ENCODE measurements at regions not wholly inside any gene's neighbourhood (a gene's known extent, or its start where the extent isn't known, plus 50 kb on each side); places are given as distances from the start of the nearest gene placed in this dataset.
A peak's percentile ranks its signal among the peaks of the same experiment; 100 is the strongest.

GRCh38 chr21:24171736-24172135, 1435.5 kb downstream of the MRPL39 start:
- Histone ChIP-seq H3K27ac (no peak overlapping the region), H3K27me3 (no peaks in the 10 kb centered on the region), H3K4me1 (no peaks in the 10 kb centered on the region), H3K4me3 (no peak overlapping the region), H3K9me3 (no peaks in the 10 kb centered on the region), H3K36me3 (no peaks in the 10 kb centered on the region)
- intact Hi-C loops (cut with DNase I): no loop called here
- no peak for DNase-seq
- no peak for ATAC-seq
- FAIRE-seq: no peak
- WGBS, 2 donors: 56 to 66% methylated on average over 4 of the region's 4 CpGs
- no peak for TF ChIP-seq CTCF (IDR thresholded peaks at IDR 0.05)

DNA sequence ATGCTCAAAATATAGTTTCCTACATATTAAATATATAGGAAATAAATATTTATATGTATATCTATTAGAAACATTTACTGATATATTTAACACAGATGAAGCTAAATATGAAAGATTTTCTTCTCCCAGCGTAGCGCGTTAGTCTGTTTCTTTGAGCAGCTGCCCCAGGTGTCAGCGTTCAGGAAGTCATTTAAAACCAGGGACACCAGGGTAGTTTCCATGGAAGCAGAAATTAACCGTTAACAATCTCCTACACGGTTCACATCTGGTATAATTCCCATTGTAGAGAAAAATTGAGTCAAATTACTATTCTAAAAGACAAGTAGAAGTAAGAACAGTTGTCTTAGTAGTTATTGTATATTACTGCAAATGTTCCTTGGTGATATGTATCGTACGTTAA, 1443.7 kb downstream of the MRPL39 start:
- FAIRE-seq: no peak
- no peak for TF ChIP-seq CTCF (IDR thresholded peaks at IDR 0.05)
- no peaks in the 10 kb centered on the region for H3K9me3 ChIP-seq
- ATAC-seq: peak in 2 of 4 donors; percentile 85 to 97
- no peaks in the 10 kb centered on the region for H3K36me3 ChIP-seq
- H3K27ac ChIP-seq: no peak overlapping the region
- H3K27me3 ChIP-seq: no peaks in the 10 kb centered on the region
- no peak for DNase-seq
- no peaks in the 10 kb centered on the region for H3K4me1 ChIP-seq
- intact Hi-C loops (cut with DNase I): no loop called here
- WGBS, 2 donors: 22 to 26% methylated on average over 8 of the region's 8 CpGs
- H3K4me3 ChIP-seq: no peak overlapping the region

DNA sequence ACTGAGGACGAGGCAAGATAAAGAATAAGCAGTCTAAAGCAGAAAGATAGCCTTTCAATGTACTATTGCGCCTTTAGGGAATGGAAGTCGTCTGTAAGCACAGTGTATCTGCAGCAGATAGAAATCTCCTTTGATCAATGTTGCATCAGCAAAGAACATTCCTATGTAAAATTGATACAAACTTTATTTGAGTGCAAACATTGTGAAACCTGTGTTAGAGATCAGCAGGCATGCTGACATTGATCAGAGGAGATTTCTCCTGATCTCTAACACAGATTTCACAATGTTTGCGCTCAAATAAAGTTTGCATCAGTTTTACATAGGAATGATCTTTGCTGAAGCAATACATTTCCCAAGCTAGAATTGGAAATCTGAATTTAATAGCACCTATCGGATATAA, 1446.8 kb downstream of the MRPL39 start:
- no peaks in the 10 kb centered on the region for H3K9me3 ChIP-seq
- 50 to 73% methylated on average over 5 of the region's 5 CpGs for WGBS, 2 donors
- FAIRE-seq: no peak
- intact Hi-C loops (cut with DNase I): no loop called here
- H3K27me3 ChIP-seq: no peaks in the 10 kb centered on the region
- H3K27ac ChIP-seq: no peak overlapping the region
- TF ChIP-seq CTCF (IDR thresholded peaks at IDR 0.05): no peak
- ATAC-seq: no peak
- no peaks in the 10 kb centered on the region for H3K4me1 ChIP-seq
- no peak for DNase-seq
- H3K36me3 ChIP-seq: no peaks in the 10 kb centered on the region
- H3K4me3 ChIP-seq: no peak overlapping the region

- ATAC-seq (no peak), DNase-seq (no peak), FAIRE-seq (no peak)
- 64 to 77% methylated on average over 2 of the region's 2 CpGs for WGBS, 2 donors
- TF ChIP-seq CTCF (IDR thresholded peaks at IDR 0.05): no peak
- H3K27ac ChIP-seq: no peak overlapping the region
- no peaks in the 10 kb centered on the region for H3K4me1 ChIP-seq
- H3K27me3 ChIP-seq: no peaks in the 10 kb centered on the region
- no peaks in the 10 kb centered on the region for H3K36me3 ChIP-seq
- no peak overlapping the region for H3K4me3 ChIP-seq
- no peaks in the 10 kb centered on the region for H3K9me3 ChIP-seq
- intact Hi-C loops (cut with DNase I): no loop called here
Measured at GRCh38 chr21:24153137-24153536, 1454.1 kb downstream of the MRPL39 start.

DNA sequence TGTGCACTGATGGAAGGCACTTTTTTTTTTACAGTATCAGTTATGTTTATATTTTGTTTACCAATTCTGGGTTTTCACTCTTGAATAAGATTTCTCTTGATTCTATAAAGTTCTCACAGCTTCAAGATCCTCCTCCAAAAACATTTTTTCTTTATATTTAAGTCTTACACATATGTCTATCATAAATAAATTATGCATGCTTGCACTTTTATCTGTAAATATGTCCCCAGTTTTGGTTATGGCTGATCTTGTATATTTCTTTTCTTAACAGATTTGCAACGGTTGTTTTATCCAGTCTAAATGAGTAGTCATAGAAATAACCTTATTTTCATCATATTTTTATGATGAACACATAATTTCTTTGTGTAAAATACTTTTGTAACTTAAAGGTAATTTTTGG, 1456.5 kb downstream of the MRPL39 start:
- Histone ChIP-seq H3K36me3 (no peaks in the 10 kb centered on the region), H3K27me3 (no peaks in the 10 kb centered on the region), H3K4me3 (no peak overlapping the region), H3K27ac (no peak overlapping the region), H3K4me1 (no peaks in the 10 kb centered on the region), H3K9me3 (no peaks in the 10 kb centered on the region)
- FAIRE-seq (no peak), ATAC-seq (no peak), DNase-seq (no peak)
- TF ChIP-seq CTCF (IDR thresholded peaks at IDR 0.05): no peak
- 35 to 46% methylated on average over 1 of the region's 1 CpG for WGBS, 2 donors
- intact Hi-C loops (cut with DNase I): no loop called here

All from pancreas (tissue), 10 donors.